ENCODE measurements at regions not wholly inside any gene's neighbourhood (a gene's known extent, or its start where the extent isn't known, plus 50 kb on each side); places are given as distances from the start of the nearest gene placed in this dataset.
"Not testable (repeated sequence)": the region's sequence is repeated elsewhere in the genome, so short reads cannot be mapped to it uniquely, and the experiment has no call there.

GRCh38 chrX:125205918-125206665, 113.6 kb upstream of the TEX13C start:
- no peaks in the 10 kb centered on the region for H3K36me3 Mint-ChIP-seq
- H3K4me1 Mint-ChIP-seq, result peaks cover 0 to 6% (median 1%) of the 10 kb centered on the region in 3 donors
- H3K27me3 Mint-ChIP-seq, result peaks cover 13% of the 10 kb centered on the region
- H3K4me3 Mint-ChIP-seq, result peak overlapping the region in 1 of 4 donors; percentile 37
- H3K27ac Mint-ChIP-seq, result no peak overlapping the region
- no peaks in the 10 kb centered on the region for H3K9me3 Mint-ChIP-seq

DNA sequence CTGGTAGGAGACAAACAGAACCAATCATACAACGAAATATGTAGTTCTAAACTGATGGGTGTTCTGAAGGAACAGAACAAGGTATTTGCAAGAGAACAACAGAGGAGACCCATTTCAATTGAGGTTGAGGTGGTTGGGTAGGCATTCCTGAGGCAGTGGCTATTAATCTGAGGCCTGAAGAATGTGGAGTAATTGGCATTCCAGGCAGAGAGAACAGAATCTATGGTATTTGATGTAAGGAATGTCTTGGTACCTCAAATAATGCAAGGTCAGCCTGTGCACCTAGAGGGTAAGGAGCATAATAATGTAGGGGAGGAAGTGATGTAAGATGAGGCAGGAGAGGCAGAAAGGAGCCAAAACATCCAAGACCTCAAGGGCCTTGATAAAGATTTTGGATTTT, 109.5 kb upstream of the TEX13C start:
- Mint-ChIP-seq H3K9me3 (peaks cover 0 to 5% (median 0%) of the 10 kb centered on the region in 3 donors), H3K27ac (no peak overlapping the region), H3K4me1 (peaks cover 0 to 3% (median 0%) of the 10 kb centered on the region in 3 donors), H3K27me3 (peaks cover 7% of the 10 kb centered on the region), H3K36me3 (no peaks in the 10 kb centered on the region), H3K4me3 (no peak overlapping the region)

DNA sequence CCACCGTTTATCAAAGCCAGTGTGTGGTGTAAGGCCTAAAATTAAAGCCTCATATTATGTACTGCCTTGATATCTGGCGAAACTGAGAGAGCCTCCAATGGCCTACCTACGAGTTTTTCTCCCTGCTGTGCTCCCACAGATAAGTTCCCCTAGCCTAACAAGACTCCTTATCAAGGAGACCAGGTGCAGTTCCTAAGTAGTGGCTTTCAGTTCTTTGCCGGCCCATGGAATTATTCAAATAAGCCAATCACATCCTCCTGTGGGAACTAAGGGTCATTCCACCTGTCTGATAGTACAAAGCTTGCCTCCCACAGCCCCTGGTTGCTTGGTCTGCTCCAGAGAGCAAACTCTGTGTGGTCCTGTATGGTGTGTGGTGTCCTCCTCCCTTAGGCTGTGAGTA, 99.8 kb upstream of the TEX13C start:
- Mint-ChIP-seq H3K4me1 (no peaks in the 10 kb centered on the region), H3K9me3 (peaks cover 0 to 2% (median 0%) of the 10 kb centered on the region in 3 donors), H3K27me3 (no peaks in the 10 kb centered on the region)

GRCh38 chrX:125236955-125237354, 82.7 kb upstream of the TEX13C start:
- Mint-ChIP-seq H3K9me3 (peaks cover 0 to 3% (median 2%) of the 10 kb centered on the region in 3 donors), H3K27ac (no peak overlapping the region), H3K27me3 (no peaks in the 10 kb centered on the region), H3K36me3 (no peaks in the 10 kb centered on the region), H3K4me1 (no peaks in the 10 kb centered on the region), H3K4me3 (no peak overlapping the region)

More for the DNA sequence above, 99.8 kb upstream of the TEX13C start:
- Mint-ChIP-seq H3K36me3 (peaks cover 2% of the 10 kb centered on the region), H3K4me3 (no peak overlapping the region), H3K27ac (no peak overlapping the region)

GRCh38 chrX:125248931-125249330, 70.7 kb upstream of the TEX13C start:
- Mint-ChIP-seq H3K4me1 (no peaks in the 10 kb centered on the region), H3K9me3 (no peaks in the 10 kb centered on the region), H3K27me3 (no peaks in the 10 kb centered on the region), H3K27ac (no peak overlapping the region), H3K36me3 (no peaks in the 10 kb centered on the region), H3K4me3 (no peak overlapping the region)

DNA sequence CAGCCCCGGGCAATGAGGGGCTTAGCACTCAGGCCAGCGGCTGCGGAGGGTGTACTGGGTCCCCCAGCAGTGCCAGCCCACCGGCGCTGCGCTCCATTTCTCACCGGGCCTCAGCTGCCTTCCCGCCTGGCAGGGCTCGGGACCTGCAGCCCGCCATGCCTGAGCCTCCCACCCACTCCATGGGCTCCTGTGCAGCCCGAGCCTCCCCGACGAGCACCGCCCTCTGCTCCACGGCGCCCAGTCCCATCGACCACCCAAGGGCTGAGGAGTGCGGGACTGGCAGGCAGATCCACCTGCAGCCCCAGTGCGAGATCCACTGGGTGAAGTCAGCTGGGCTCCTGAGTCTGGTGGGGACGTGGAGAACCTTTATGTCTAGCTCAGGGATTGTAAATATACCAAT, 63.9 kb upstream of the TEX13C start:
- H3K36me3 Mint-ChIP-seq, H3K27ac Mint-ChIP-seq, H3K27me3 Mint-ChIP-seq, H3K4me1 Mint-ChIP-seq, H3K4me3 Mint-ChIP-seq, H3K9me3 Mint-ChIP-seq: not testable (repeated sequence)

- Mint-ChIP-seq H3K36me3 (no peaks in the 10 kb centered on the region), H3K27me3 (no peaks in the 10 kb centered on the region), H3K4me1 (no peaks in the 10 kb centered on the region)
These were observed 56.8 kb upstream of the TEX13C start for GRCh38 chrX:125262836-125263235.

GRCh38 chrX:125266153-125266660, 53.5 kb upstream of the TEX13C start:
- Mint-ChIP-seq H3K36me3 (no peaks in the 10 kb centered on the region), H3K4me1 (no peaks in the 10 kb centered on the region), H3K9me3 (peaks cover 0 to 24% (median 3%) of the 10 kb centered on the region in 3 donors), H3K27me3 (no peaks in the 10 kb centered on the region), H3K4me3 (no peak overlapping the region), H3K27ac (no peak overlapping the region)

More at GRCh38 chrX:125262836-125263235, 56.8 kb upstream of the TEX13C start:
- peaks cover 0 to 20% (median 3%) of the 10 kb centered on the region in 3 donors for H3K9me3 Mint-ChIP-seq
- H3K27ac Mint-ChIP-seq, result no peak overlapping the region
- no peak overlapping the region for H3K4me3 Mint-ChIP-seq

All from IgD-negative memory B cell (primary cell).